Fibroblast of skin of right biceps (primary cell): ENCODE measurements at regions not wholly inside any gene's neighbourhood (a gene's known extent, or its start where the extent isn't known, plus 50 kb on each side); places are given as distances from the start of the nearest gene placed in this dataset.
"Not testable (repeated sequence)": the region's sequence is repeated elsewhere in the genome, so short reads cannot be mapped to it uniquely, and the experiment has no call there.

Experiments
- DNase-seq: peaks from one replicate; pipeline ENCODE4 v3.0.0-alpha.2; 2013

GRCh38 chr9:117864385-117865057, 160.3 kb downstream of the TLR4 start:
- no peak for DNase-seq

GRCh38 chr9:117868594-117868993, 164.4 kb downstream of the TLR4 start:
- DNase-seq = no peak

- DNase-seq = no peak
Observed at GRCh38 chr9:117869287-117869686, 165.1 kb downstream of the TLR4 start.

DNA sequence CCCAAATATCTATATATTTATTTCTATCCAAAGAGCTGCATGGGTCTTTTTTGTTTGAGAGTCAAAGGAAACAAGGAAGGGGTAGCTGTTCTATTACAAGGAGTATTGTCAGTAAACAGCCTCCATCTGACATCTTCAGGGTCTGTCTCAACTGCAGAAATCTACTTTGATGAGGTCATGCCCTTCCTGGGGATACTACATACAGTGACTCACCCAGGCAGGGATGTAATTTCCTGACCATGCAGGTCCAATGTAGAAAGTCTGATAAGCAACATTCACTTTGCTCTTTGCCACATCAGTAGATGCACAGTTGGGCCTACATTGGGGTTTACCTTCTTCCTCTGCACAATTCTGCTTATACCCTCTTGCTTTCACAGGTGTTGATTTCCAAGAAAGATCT, 165.5 kb downstream of the TLR4 start:
- DNase-seq = no peak

- no peak for DNase-seq
Observed at GRCh38 chr9:117873664-117874063, 169.5 kb downstream of the TLR4 start.

DNA sequence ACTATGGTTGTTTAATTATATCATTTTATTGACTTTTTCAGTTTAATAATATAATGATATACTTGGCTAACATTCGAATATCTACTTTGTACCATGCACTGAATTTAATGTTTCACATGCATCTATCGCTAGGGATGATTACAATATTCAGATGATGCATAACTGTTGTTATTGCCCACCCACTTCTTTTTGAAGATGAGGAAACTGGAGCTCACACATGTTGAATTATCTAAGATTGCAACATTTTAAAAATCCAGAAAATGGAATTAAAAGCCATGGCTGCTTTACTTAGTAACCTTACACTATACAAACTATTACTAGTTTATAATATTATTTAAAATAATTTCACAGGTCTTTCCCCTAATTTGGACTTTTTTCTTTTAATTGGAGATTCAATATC, 171.7 kb downstream of the TLR4 start:
- DNase-seq = no peak

GRCh38 chr9:117882171-117882570, 178.0 kb downstream of the TLR4 start:
- no peak for DNase-seq

DNA sequence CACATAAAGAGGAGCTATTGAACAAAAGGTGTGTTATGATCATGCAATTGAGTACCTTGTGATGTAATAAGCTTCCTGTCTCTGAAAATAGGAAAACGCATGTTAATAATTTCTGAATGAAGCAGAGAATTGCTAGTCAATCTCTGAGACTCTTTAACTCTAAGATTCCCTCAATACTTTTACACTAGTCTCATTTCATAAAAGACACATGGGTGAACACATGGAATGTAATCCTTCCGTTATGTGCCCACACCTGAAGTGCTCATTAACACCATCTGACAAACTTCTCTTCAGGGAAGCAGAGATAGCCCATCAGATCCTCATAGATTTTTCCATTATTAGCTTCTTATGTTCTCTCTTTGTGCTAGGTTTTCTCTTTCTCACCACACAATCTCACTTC, 182.4 kb downstream of the TLR4 start:
- DNase-seq = no peak

DNA sequence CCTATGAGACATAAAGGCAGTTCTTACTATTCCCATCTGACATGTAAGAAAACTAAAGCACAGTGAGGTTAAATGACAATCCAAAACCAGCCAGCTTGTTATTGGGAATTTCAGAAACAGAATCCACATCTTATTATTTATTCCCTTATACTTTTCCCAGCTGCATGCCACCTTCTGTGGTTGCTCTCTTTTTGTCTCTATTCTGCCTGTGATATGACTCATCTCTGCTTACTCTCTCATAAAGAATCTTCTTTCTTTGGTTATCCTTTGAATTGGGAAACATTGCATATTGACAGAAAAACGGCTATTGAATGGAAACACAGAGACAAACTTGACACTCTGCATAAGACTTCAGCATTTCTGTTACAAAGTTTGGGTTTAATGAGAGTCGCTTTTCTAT, 183.2 kb downstream of the TLR4 start:
- no peak for DNase-seq

- DNase-seq = no peak
Observed at GRCh38 chr9:117887941-117888340, 183.7 kb downstream of the TLR4 start.

DNA sequence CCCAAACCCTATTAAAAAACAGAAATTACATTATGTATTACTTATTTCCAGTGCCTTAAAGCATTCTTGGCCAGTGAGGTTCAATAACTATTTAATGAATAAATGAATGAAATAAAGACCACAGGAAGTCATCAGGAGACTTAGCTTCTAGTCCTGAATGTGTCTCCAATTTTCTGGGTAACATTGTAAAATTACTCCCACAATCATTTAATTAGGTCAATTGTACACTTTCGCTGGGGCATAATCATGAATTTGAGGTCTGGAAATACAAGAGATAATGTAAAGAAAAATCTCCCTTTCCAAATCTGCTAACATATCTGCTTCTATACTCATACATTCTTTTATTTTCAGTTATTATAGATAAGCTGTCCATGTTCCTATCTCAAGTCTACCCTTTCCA, 199.2 kb downstream of the TLR4 start:
- DNase-seq = no peak

DNA sequence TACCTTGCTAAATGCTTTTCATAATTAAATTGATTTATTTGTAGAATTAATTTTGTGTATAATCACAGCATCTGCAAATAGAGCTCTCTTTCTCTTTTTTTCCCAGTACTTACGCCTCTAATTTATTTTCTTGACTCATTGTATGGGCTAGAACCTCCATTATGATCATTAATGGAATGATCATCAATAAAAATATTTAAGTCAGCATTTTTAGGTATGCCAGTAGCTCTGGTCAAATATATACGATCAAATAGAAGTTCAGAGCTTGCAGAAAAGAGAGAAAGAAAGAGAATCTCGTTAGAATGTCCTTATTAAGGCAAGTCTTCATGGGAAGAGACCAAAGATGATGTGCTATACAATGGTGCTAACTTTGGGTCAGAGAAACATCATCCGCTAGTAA, 202.6 kb downstream of the TLR4 start:
- DNase-seq = no peak

- no peak for DNase-seq
Observed at GRCh38 chr9:117907420-117907819, 203.2 kb downstream of the TLR4 start.

DNA sequence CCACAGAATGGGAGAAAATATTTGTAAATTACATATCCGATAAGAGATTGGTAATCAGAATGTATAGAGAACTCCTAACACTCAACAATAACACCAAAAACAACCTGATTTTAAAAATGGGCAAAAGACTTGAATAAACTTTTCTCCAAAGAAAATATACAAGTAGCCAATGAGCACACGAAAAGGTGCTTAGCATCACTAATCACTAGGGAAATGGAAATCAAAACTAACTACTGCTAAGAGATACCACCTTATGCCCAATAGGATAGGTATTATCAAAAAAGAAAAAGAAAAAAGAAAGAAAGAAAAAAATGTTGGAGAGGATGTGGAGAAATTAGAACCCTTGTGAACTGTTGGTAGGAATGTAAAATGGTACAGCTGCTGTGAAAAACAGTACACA, 212.1 kb downstream of the TLR4 start:
- DNase-seq = no peak

- no peak for DNase-seq
Observed at GRCh38 chr9:117917873-117918272, 213.7 kb downstream of the TLR4 start.

DNA sequence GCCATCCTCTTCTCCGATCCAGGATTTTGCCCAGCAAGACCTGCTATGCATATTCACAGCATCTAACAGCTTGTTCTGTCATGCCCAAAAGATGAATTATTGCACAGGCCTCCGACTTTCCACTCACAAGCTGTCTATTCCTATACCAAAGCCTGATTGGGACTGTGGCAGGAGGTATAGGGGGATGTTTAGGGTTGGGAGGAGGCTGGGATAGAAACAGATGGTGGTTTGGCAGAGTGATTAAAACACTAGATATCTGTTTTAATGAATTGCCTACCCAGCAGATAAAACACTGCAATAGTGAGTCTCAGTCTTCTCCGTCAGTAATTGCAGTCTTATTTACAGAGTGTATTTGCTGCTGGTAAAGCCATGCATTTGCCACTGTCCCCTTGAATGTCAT, 215.3 kb downstream of the TLR4 start:
- no peak for DNase-seq

- DNase-seq = no peak
Observed at GRCh38 chr9:117926031-117926658, 221.9 kb downstream of the TLR4 start.

DNA sequence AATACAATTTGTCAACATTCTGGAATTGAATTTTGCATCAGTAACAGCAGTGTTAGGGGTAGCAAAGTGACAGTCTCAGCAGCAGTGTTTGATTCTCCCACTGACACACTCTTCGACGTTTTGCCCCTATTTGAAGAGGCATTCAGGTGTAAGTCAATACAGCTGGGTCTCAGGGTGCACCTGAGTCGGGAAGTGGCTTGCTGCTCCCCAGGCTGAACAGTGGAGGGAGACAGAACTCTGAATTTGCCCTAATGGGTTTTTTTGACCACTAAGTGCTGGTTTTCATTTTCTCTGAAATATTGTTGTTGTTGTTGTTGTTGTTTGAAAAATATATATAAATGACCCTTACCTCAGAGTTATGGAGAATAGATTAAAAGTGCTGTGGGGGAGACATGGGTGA, 223.2 kb downstream of the TLR4 start:
- no peak for DNase-seq

DNA sequence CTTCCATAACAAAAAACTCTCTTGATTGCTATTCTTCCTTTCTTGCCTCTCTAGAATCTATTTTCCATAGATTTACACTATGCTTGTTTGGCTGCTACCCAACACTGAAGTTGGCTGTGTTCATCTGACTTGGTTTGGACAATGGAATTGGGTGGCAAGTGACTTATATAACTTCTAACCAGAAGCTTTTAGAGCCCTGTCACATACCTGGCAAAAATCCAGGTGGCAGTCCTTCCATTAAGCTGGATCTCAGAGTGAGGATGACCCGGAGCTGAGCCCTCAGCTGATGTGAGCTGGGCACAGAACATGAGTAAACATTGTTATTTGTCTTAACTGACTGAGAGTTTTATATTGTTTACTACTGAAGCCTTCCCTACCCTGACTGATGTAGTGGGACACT, 225.7 kb downstream of the TLR4 start:
- DNase-seq = no peak

DNA sequence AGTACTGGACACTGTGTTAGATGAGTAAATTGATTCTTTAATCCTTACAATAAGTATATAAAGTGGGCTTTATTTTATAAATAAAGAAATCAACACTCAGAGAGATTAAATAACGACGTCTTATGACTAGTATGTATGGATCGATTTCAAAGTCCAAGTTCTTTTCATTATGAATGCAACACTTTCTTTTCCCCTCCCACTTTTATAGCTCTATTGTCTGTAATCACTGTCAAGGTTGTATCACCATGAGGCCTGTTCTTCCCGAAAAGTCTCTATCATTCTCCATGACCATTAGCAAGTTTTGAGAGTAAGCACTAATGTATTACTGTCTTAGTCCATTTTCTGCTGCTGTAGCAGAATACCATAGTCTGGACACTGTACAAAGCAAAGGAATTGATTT, 228.4 kb downstream of the TLR4 start:
- no peak for DNase-seq

DNA sequence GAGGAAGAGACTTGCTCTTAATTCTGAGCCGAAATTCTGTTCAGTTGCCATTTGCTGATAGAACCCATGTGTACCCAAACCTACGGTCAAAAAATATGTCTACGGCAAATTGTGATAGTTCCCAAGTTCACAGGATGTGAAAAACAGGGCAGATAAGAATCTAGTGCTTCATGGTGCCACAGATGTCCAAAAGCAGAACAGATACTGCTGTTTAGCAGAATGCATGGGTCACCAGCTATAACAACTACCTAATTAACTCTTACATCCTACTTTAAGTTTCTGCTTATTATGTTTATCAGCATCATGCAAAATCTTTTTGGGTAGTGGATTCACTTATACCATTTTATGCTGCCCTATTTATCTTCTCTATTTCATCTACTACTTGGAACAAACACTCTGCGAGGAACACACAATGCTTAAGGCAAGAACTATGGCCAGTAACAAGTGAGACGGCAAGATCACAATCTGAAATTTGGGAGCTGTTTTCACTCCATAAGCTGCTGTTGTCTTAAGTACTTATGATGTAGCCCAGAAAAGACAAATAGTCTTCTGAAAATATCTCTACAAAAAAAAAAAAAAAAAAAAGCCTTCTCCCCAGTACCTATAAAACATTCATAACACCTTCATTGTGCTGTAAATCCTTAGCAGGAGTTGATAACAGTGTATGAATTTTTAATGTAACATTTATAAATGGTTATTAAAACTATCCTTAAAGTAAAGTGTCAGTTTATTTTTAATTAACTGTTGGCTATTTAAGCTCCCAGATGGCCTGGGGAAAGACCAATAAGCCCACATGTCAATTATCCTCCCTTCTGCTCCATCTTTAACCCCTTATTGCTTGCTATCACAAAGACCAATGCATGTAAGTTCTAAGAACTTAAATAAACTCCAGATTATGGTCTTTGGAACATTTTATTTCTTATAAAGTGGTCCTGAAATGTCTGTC, 232.3 kb downstream of the TLR4 start:
- DNase-seq = no peak

GRCh38 chr9:117938086-117938485, 233.9 kb downstream of the TLR4 start:
- DNase-seq = no peak

DNA sequence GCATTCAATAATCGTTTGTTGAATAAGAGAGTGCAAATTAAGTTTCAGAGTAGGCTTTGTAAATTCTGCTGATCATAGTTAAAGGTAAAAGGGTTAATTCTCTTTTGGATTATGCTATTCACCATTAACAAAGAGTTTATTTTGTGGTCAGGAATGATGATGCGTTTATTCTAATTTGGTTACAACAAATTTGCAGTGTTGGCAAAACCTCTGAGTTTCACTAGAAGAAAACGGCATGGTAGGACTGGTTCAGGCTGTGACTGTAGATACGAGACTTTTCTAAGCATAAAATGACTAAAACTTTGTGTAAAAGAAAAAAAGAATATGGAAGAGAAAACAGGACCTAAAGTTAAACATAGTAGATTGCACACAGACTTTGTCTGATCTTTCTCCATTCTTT, 234.7 kb downstream of the TLR4 start:
- no peak for DNase-seq

- DNase-seq = not testable (repeated sequence)
Observed at GRCh38 chr9:117944750-117945149, 240.5 kb downstream of the TLR4 start.
